GM04503 (cell line): ENCODE measurements at regions not wholly inside any gene's neighbourhood (a gene's known extent, or its start where the extent isn't known, plus 50 kb on each side); places are given as distances from the start of the nearest gene placed in this dataset.
"Not testable (repeated sequence)": the region's sequence is repeated elsewhere in the genome, so short reads cannot be mapped to it uniquely, and the experiment has no call there.

ENCODE experiments used
- DNase-seq: peaks from one replicate; pipeline ENCODE4 v3.0.0-alpha.2; 2012; ENCODE audit warnings: low read depth

DNA sequence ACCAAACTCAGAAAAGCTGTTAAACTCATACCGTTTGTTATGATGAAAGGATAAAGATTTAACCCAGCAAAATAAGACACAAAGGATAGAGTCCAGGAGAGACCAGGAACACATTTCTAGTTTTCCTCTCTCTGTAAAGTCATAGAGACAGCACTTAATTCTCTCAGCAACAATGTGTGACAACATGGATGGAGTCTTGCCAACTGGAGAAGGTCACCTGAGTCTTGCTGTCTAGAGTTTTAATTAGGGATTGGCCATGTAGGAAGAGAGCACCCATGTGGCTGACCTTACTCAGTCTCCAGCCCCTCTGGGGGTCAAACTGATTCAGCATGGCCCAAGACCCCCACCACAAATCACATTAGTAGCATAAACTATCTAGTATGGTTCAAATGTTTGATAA lies 151.0 kb upstream of the ATF7IP start:
- no peak for DNase-seq

DNA sequence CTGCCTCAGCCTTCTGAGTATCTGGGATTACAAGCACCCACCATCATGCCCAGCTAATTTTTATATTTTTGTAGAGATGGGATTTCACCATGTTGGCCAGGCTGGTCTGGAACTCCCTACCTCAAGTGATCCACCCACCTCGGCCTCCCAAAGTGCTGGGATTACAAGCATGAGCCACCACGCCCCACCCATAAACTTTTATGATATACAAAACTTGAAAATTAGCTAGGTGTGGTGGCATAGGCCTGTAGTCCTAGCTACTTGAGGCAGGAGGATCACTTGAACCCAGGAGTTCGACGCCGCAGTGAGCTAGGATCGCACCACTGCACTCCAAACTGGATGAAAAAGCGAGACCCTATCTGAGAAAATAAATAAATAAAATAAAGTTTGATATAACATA lies 149.5 kb upstream of the ATF7IP start:
- DNase-seq, result not testable (repeated sequence)

DNA sequence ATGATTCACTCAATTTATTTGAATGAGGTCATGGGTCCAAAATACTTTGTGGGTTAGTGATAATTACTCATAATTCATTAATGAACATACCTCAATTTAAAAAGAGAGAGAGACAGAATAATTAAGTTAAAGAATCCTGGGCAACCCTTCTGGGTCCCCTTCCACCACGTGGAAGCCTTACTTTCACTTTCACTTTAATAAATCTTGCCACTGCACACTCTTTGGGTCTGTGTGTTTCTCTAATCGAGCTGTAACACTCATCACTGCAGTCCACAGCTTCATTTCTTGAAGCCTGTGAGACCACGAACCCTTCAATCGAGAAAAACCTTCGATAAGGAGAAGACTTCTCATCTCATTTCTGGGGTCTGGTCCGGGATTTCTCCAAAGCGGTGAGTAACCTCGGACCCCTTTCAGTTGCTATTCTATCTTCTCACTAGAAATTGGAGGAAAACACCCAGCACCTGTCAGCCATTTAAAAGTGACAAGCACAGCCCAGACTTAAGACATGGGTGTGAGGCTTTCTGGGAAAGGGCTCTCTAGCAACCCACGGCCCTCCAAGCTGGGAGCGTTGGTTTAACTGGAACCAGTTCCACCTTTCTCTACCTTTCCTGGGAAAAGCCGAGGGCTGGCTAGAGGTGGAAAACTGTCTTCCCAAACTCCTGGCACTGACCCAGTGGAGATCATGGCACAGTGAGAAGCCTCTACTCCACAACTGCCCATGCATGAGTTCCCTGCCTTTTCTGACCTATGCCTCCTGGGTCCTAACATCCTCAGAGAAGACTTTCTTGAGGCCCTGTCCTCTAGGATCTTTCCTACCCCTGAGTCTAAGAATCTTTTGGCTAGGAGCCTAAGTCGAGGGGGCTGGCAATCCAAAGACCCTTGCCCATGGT lies 148.8 kb upstream of the ATF7IP start:
- no peak for DNase-seq

DNA sequence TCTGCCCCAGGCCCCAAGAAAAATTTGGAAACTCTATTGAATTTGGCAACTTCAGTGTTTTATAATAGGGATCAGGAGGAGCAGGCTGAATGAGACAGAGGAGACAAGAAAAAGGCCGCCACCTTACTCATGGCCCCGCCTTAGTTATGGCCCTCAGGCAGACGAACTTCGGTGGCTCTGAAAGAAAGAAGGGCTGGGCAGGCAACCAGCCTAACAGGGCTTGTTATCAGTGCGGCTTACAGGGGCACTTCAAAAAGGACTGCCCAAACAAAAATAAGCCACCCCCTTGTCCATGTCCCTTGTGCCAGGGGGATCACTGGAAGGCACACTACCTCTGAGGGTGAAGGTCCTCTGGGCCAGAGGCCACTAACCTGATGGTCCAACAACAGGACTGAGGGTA lies 146.3 kb upstream of the ATF7IP start:
- no peak for DNase-seq

DNA sequence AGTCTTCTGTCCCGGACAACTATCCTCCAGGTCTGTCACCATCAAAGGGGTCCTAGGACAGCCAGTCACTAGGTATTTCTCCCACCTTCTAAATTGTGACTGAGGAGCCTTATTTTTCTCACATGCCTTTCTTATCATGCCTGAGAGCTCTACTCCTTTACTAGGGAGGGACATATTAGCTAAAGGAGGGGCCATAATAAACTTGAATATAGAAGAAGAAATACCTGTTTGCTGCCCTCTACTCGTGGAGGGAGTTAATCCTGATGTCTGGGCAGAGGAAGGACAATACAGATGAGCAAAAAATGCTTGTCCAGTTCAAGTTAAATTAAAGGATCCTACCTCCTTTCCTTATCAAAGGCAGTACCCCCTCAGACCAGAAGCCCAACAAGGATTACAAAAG lies 145.8 kb upstream of the ATF7IP start:
- DNase-seq, result not testable (repeated sequence)

DNA sequence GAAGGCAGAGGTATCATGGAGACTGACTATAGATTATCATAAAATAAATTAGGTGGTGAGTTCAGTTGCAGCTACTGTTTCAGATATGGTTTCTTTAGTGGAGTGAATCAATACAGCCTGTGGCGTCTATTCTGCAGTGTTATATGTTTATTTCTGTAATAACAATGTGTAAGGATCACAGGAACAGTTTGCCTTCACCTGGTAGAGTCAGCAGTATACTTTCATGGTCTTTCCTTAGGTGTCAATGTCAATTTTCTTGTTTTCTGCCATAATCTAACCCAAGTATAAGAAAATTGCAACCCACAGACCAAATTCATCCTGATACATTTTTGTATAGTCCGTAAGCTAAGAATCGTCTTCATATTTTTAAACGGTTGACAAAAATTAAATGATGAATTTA lies 140.4 kb upstream of the ATF7IP start:
- DNase-seq, result no peak

DNA sequence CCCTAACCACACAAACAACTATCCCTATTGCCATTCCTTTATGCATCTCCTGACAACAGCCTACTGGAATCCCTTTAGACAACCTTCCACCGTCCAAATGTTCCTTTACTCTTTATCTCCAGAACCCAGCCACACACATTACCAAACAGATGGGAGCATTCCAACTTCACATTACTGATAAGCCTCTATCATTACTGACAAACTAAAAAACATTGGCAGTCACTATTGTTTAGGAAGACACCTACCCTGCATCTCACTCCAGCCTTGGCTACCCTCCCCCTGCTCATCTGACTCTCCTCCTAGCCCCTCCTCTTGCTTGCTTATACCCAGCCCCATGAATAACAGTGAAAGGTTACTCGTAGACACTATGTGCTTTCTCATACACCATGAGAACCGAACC lies 130.3 kb upstream of the ATF7IP start:
- not testable (repeated sequence) for DNase-seq

DNA sequence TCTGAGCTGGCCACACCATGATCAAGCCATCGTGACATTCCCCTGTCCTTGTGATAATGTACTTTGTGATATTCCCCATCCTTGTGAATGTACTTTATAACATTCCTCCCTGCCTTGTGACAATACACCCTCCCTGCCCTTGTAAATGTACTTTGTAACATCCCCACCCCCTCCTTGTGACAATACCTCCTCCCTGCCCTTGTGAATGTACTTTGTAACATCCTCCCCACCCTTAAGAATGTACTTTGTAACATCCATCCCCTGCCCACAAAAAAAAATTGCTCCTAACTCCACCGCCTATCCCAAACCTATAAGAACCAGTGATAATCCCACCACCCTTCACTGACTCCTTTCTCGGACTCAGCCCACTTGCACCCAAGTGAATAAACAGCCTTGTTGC lies 128.8 kb upstream of the ATF7IP start:
- not testable (repeated sequence) for DNase-seq

DNA sequence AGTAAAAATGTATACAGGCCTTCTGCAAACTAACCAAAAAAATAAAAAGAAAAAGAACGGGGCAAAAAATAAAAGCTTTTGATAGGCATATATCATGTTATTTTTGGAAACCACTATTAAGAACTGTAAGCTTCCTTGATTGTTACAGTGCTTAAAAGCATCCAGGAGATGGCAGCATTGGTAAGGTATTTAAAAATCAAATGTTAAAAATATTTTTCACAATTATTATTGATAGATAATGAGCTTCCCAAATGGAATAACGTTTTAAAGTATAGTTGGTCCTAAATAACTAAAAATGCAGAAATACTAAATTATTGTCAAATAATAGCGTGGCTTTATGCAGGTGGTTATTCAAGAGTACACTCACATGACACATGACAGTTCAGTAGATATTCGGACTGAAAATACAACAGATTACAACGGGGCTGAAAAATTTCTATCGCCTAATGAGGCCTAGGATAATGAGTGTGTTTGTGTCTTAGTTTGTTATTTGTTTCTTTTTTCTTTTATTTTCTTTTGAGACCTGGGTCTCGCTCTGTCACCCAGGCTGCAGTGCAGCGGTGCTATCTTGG lies 127.2 kb upstream of the ATF7IP start:
- no peak for DNase-seq

DNA sequence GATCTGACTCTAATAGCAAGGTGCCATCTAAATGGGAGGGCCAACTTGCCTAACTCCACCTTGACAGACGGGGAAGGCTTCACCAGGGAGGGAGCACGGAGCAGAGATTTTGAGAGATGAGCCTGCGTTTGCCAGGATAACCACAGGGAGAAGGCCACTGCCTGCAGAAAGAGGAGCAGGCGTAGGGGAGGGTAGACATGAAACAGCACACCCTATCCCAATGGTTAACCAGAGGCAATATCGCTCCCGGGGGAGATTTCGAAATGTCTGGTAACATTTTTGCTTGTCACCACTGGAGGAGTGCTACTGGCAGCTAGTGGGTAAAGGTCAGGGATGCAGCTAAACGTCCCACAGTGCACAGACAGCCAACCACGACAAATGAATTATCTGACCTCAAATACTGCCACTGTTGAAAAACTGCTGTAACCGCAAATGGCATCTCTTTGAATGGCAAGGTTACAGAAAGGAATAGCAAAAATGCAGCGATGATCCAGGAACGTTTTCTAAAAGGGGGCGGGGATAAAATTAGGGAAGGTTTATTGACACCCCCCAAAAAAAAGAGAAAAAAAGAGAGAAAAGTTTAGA lies 126.0 kb upstream of the ATF7IP start:
- no peak for DNase-seq

DNA sequence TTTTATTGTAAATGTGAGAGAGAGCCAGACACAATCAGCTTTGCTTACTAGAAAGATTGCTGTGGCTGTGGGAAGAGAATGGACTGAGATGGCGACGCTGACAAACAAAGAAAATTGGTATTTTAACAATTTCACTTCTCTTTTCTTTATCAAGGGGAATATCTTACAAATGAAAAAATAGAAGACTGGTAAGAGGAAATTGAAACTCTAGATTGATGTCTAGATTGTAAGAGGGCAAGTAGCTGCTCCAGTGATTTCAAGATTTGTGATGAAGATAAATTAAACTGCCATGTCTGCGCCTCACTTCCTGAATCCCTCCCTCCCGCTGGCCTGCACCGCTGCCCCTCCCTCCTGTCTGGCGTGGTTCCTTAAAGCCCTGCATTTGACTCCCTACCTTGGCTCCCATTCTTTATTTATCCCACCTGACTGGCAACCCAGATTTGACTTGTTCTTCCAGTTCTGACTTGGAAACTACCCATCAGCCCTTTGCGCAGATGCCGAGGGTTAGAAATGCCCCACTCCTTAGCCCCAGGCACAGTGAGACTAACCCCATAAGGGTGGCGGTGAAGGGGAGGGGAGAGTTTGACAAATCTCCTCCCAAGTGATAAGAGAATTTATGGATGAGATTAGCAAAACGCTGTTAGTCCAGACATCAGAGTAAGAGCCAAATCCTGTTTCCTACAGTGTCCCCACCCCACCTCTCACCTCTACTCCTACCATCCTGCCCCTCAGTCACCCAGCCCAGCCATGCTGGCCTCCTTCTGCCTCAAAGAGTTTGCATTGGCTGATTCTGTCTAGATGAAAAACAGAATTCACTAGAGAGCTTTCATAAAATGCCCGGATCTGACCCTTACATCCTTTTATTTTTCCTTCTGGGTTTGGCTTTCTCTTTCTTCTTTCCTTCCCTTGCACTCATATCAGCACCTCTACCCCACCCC lies 125.3 kb upstream of the ATF7IP start:
- DNase-seq, result no peak

DNA sequence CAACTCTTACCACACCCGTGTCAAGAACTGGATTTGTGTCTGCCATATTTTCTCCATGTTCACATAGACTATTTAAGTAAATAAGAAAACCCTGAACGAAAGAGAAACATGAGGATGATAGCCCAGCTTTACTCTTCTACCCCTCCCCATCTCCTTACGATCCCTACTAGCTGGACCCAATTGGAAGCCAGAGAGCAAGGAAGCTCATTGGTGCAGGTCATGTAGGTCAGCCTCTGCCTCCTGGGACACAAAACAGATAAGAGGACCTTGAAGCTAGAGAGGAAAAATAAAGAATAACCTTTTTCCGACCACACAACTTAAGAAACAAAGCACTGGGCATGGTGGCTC lies 124.6 kb upstream of the ATF7IP start:
- no peak for DNase-seq

DNA sequence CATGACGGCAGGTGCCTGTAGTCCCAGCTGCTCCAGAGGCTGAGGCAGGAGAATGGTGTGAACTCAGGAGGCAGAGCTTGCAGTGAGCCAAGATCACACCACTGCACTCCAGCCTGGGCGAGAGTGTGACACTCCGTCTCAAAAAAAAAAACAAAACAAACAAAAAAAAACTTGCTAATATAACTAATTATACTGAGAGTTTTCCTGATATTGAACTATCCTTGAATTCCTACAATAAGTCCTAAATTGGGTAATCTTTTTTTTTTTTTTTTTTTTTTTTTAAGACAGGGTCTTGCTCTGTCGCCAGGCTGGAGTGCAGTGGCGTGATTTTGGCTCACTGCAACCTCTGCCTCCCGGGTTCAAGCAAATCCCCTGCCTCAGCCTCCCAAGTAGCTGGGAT lies 122.7 kb upstream of the ATF7IP start:
- not testable (repeated sequence) for DNase-seq

DNA sequence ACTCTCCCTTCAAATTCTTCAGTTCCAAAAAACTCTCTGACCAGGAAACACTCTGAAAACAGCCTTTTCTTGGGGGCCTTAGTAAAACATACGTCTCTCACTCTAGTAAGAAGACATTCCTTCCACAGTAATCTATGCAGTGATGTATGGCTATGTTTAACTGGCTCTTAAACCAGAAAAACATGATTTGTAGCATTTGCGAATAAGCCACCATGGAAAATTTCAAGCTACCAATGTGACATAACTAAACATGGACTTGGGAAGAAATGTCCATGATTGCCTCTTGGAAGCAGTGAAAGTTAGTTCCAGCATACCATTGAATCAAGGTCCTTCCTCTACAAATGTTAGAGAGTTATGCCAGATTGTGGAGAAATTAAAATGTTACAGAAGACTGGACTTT lies 121.5 kb upstream of the ATF7IP start:
- DNase-seq, result no peak

DNA sequence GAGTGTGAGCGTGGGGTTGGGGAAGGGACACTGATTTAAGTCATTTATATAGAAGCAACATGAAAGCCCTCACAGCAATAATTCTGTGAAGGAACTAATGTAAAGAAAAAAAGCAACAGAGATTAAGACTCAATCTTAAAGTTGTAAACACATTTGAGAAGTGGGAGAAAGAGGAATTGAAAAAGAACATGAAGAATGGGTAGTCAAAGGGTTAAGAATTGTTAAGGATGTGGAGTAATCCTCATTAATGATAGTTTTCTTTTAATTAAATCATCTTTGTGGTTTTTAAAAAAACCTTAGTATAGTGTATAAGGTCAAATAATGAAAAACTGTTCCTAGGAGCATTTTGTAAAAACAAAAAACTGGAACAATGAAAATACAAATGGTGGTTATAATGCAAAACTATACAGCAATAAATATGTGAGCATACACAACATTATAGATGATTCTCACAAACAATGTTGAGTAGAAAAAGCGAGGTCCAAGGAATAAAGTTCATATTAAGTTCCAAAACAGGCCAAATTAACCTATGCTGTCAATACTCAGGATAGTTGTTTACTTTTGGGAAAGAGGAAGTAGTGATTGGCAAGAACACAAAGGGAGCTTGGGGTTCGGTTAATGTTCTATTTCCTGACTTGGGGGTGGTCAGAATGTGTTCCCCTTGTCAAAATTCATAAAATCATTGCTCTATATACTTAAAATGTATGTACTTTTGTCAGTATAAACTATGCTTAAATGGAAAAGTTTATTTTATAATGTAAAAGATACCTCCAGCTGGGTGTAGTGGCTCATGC lies 120.4 kb upstream of the ATF7IP start:
- no peak for DNase-seq

DNA sequence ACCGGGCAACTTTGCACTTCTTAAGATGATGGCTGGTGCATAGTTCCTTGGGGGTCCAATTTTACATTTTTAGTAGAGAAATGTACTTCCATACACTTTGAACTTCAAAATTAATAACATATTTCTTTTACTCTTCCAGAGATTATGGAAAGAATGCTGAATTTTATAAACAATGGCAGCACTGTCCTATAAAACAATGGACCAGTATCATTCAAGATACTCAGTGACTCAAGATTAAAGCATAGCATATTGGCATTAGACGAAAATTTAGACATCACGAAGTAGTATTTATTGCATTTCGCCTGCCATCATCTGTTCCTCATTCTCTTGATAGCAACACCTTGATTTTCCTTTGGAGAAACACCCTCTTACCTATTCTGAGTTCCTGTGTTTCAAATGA lies 118.3 kb upstream of the ATF7IP start:
- DNase-seq, result no peak

DNA sequence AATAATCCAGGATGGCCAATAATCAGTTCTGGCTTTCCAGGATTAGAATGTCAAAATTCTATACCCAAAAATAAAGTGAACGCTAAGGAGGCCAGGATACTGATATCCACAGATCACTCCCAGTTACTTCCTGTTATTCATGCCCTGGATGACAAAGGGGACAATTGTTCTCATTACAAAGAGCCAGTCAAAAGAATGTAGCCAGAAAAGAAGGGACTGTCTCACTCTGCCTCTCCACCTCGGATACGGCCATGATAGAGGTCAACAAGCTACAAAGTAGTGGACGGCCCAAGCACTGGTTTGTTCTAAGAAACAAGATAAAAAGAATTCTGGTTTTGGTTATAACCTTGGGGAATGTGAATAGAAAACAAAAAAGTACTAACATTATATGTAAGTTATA lies 116.1 kb upstream of the ATF7IP start:
- no peak for DNase-seq

DNA sequence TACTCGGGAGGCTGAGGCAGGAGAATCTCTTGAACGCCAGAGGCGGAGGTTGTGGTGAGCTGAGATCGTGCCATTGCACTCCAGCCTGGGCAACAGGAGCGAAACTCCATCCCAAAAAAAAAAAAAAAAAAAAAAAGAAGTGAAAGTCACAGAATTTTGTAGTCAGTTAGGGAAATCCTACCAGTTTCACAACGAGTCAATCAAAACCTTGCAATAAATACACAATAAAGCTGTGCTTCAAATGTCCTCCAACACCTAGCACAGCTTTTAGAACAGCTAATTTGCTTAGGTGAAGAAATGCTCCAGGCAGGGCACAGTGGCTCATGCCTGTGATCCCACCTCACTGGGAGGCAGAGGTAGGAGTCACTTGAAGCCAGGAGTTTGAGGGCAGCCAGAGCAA lies 112.8 kb upstream of the ATF7IP start:
- DNase-seq, result no peak

DNA sequence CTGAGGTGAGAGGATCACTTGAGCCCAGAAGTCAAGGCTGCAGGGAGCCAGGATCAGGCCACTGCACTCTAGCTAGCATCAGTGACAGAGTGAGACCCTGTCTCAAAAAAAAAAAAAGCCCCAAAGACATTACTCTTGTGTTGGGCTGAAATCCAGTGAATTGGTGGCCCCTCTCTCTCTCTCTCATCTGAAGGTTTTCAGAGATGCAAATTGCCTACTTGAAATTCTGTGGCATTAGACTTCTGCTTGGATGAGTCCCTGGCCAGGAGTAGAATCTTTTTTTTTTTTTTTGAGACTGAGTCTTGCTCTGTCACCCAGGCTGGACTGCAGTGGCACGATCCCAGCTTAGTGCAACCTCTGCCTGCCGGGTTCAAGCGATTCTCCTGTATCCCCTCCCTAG lies 112.0 kb upstream of the ATF7IP start:
- DNase-seq, result no peak

DNA sequence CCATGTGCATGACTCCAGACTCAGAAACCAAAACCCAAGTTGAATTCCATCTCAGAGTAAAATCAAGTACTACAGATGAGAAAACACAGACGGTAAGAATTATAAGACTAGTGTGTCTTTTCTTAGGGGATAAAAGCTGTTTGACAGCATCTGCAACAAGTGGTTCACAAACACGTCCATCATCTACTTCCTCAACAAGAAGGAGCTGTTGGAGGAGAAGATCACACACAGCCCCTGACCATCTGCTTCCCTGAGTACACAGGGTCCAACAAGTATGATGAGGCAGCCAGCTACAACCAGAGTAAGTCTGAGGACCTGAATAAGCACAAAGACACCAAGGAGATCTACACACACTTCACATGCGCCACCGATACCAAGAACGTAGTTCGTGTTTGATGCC lies 110.7 kb upstream of the ATF7IP start:
- DNase-seq, result no peak

DNA sequence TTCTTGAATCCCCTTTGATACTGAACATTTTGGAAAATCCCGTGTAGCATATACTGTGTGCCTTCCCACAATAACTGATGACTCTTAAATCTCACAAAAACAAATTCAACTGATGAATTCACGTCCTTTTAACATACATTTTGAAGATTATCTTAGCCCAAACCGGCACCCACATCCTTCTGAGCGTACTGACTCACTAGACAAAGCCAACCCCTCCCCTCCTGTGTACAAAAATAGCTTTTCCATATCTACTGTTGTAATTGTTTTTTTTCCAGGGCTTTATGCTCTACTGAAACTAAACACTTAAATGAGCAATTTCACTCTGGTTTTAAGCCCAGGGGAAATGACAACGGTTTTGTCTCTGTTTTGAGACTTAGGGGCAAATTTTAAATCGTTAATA lies 109.4 kb upstream of the ATF7IP start:
- no peak for DNase-seq
